HUES64 (cell line): ENCODE measurements at regions not wholly inside any gene's neighbourhood (a gene's known extent, or its start where the extent isn't known, plus 50 kb on each side); places are given as distances from the start of the nearest gene placed in this dataset.

ENCODE experiments used
- H3K27ac ChIP-seq: 2 replicates; pipeline ENCODE4 v1.7.0; 2013; ENCODE audit warnings: low read depth, low read length, inconsistent platforms
- H3K27me3 ChIP-seq: 2 replicates; pipeline ENCODE4 v1.6.1; 2013; ENCODE audit warnings: mild to moderate bottlenecking, low read length; ENCODE audit not compliant: insufficient read depth
- H3K36me3 ChIP-seq: 2 replicates; pipeline ENCODE4 v1.6.1; 2013; ENCODE audit warnings: mild to moderate bottlenecking, low read length; ENCODE audit not compliant: insufficient read depth
- H3K4me1 ChIP-seq: 2 replicates; pipeline ENCODE4 v1.6.1; 2013; ENCODE audit warnings: mild to moderate bottlenecking, low read length, moderate library complexity; ENCODE audit not compliant: insufficient read depth
- H3K4me3 ChIP-seq: 2 replicates; pipeline ENCODE4 v1.5.1; 2013; ENCODE audit warnings: mild to moderate bottlenecking, low read length, moderate library complexity
- H3K9ac ChIP-seq: 2 replicates; pipeline ENCODE4 v1.6.1; 2013; ENCODE audit warnings: mild to moderate bottlenecking, low read depth, low read length
- H3K9me3 ChIP-seq: 2 replicates; pipeline ENCODE4 v1.6.1; 2013; ENCODE audit warnings: low read depth, low read length; ENCODE audit not compliant: insufficient read depth
- WGBS: fragments of 150-250, 120-280 bp; methylation state at CpG from one replicate; pipeline ENCODE4 v1.1.7; 2013; ENCODE audit warnings: missing lambda C conversion rate; 5-methylcytosine and 5-hydroxymethylcytosine counted together

GRCh38 chr2:146138820-146139219 lies 1618.9 kb upstream of the ZEB2 start:
- Histone ChIP-seq H3K4me1 (no peaks in the 10 kb centered on the region; the same call in 1 of the 2 replicates), H3K9me3 (peaks cover 3% of the 10 kb centered on the region; the same call in 1 of the 2 replicates), H3K9ac (no peak overlapping the region), H3K36me3 (no peaks in the 10 kb centered on the region), H3K4me3 (no peak overlapping the region), H3K27me3 (no peaks in the 10 kb centered on the region), H3K27ac (no peak overlapping the region)
- WGBS: 100% methylated on average over 2 of the region's 3 CpGs

- H3K4me1 ChIP-seq: no peaks in the 10 kb centered on the region; the same call in 1 of the 2 replicates
- H3K9ac ChIP-seq: no peak overlapping the region
- H3K9me3 ChIP-seq: peaks cover 3% of the 10 kb centered on the region; the same call in 1 of the 2 replicates
- H3K36me3 ChIP-seq: no peaks in the 10 kb centered on the region
- 0 out of 2 replicates have a peak overlapping the region, but pooled peaks have one; percentile 35 for H3K27ac ChIP-seq
- no peak overlapping the region for H3K4me3 ChIP-seq
- no peaks in the 10 kb centered on the region for H3K27me3 ChIP-seq
- WGBS: 73% methylated on average over 1 of the region's 1 CpG
These were observed 1615.3 kb upstream of the ZEB2 start for GRCh38 chr2:146135245-146135644.

- H3K4me3 ChIP-seq: no peak overlapping the region
- no peak overlapping the region for H3K27ac ChIP-seq
- no peaks in the 10 kb centered on the region for H3K27me3 ChIP-seq
- H3K9ac ChIP-seq: no peak overlapping the region
- H3K36me3 ChIP-seq: no peaks in the 10 kb centered on the region
- WGBS: no CpG with 5 or more reads among the region's 1 CpG
- H3K9me3 ChIP-seq: no peaks in the 10 kb centered on the region
- H3K4me1 ChIP-seq: no peaks in the 10 kb centered on the region; the same call in 1 of the 2 replicates
These were observed 1611.9 kb upstream of the ZEB2 start for GRCh38 chr2:146131785-146132184.

GRCh38 chr2:146131048-146131447 lies 1611.1 kb upstream of the ZEB2 start:
- Histone ChIP-seq H3K4me1 (no peaks in the 10 kb centered on the region; the same call in 1 of the 2 replicates), H3K27me3 (no peaks in the 10 kb centered on the region), H3K9ac (no peak overlapping the region), H3K27ac (no peak overlapping the region), H3K36me3 (no peaks in the 10 kb centered on the region), H3K9me3 (no peaks in the 10 kb centered on the region), H3K4me3 (no peak overlapping the region)
- WGBS: 59% methylated on average over 2 of the region's 2 CpGs

GRCh38 chr2:146130290-146130689 lies 1610.4 kb upstream of the ZEB2 start:
- Histone ChIP-seq H3K36me3 (no peaks in the 10 kb centered on the region), H3K27ac (no peak overlapping the region)

GRCh38 chr2:146129231-146129630 lies 1609.3 kb upstream of the ZEB2 start:
- H3K9me3 ChIP-seq: no peaks in the 10 kb centered on the region
- H3K36me3 ChIP-seq: no peaks in the 10 kb centered on the region
- no peaks in the 10 kb centered on the region for H3K4me1 ChIP-seq
- no peaks in the 10 kb centered on the region for H3K27me3 ChIP-seq
- H3K9ac ChIP-seq: no peak overlapping the region
- no peak overlapping the region for H3K4me3 ChIP-seq
- H3K27ac ChIP-seq: no peak overlapping the region
- WGBS: 100% methylated on average over 1 of the region's 2 CpGs

More at GRCh38 chr2:146130290-146130689, 1610.4 kb upstream of the ZEB2 start:
- 92% methylated on average over 4 of the region's 4 CpGs for WGBS
- no peak overlapping the region for H3K4me3 ChIP-seq
- H3K9me3 ChIP-seq: no peaks in the 10 kb centered on the region
- H3K27me3 ChIP-seq: no peaks in the 10 kb centered on the region
- H3K9ac ChIP-seq: no peak overlapping the region
- H3K4me1 ChIP-seq: no peaks in the 10 kb centered on the region; the same call in 1 of the 2 replicates

- H3K36me3 ChIP-seq: no peaks in the 10 kb centered on the region
- no peaks in the 10 kb centered on the region for H3K9me3 ChIP-seq
- H3K27me3 ChIP-seq: no peaks in the 10 kb centered on the region
- no peak overlapping the region for H3K27ac ChIP-seq
- no peak overlapping the region for H3K9ac ChIP-seq
- WGBS: 93% methylated on average over 2 of the region's 3 CpGs
- H3K4me1 ChIP-seq: no peaks in the 10 kb centered on the region
- H3K4me3 ChIP-seq: no peak overlapping the region
These were observed 1608.3 kb upstream of the ZEB2 start for GRCh38 chr2:146128216-146128615.

- Histone ChIP-seq H3K4me3 (no peak overlapping the region), H3K36me3 (no peaks in the 10 kb centered on the region), H3K27me3 (no peaks in the 10 kb centered on the region), H3K9ac (no peak overlapping the region), H3K9me3 (no peaks in the 10 kb centered on the region), H3K27ac (no peak overlapping the region), H3K4me1 (no peaks in the 10 kb centered on the region)
These were observed 1605.6 kb upstream of the ZEB2 start for GRCh38 chr2:146125551-146125950.

- no peak overlapping the region for H3K27ac ChIP-seq
- WGBS: 90% methylated on average over 2 of the region's 2 CpGs
- no peaks in the 10 kb centered on the region for H3K27me3 ChIP-seq
- H3K4me3 ChIP-seq: no peak overlapping the region
- no peak overlapping the region for H3K9ac ChIP-seq
- H3K36me3 ChIP-seq: no peaks in the 10 kb centered on the region
- H3K9me3 ChIP-seq: no peaks in the 10 kb centered on the region
- H3K4me1 ChIP-seq: peaks cover 6% of the 10 kb centered on the region; the same call in 1 of the 2 replicates
These were observed 1604.8 kb upstream of the ZEB2 start for GRCh38 chr2:146124741-146125140.

GRCh38 chr2:146123714-146124113 lies 1603.8 kb upstream of the ZEB2 start:
- Histone ChIP-seq H3K36me3 (no peaks in the 10 kb centered on the region), H3K4me3 (no peak overlapping the region), H3K27ac (no peak overlapping the region), H3K9me3 (no peaks in the 10 kb centered on the region), H3K9ac (no peak overlapping the region), H3K4me1 (peaks cover 6% of the 10 kb centered on the region; the same call in 1 of the 2 replicates), H3K27me3 (no peaks in the 10 kb centered on the region)
- WGBS: 94% methylated on average over 1 of the region's 1 CpG

GRCh38 chr2:146123256-146123655 lies 1603.3 kb upstream of the ZEB2 start:
- H3K9me3 ChIP-seq: no peaks in the 10 kb centered on the region
- H3K4me3 ChIP-seq: no peak overlapping the region
- 95% methylated on average over 3 of the region's 3 CpGs for WGBS
- no peak overlapping the region for H3K9ac ChIP-seq
- H3K27ac ChIP-seq: no peak overlapping the region
- peaks cover 6% of the 10 kb centered on the region; the same call in 1 of the 2 replicates for H3K4me1 ChIP-seq
- H3K36me3 ChIP-seq: no peaks in the 10 kb centered on the region
- H3K27me3 ChIP-seq: no peaks in the 10 kb centered on the region

GRCh38 chr2:146119586-146119985 lies 1599.7 kb upstream of the ZEB2 start:
- no peaks in the 10 kb centered on the region for H3K36me3 ChIP-seq
- no peak overlapping the region for H3K4me3 ChIP-seq
- H3K4me1 ChIP-seq: peaks cover 6% of the 10 kb centered on the region; the same call in 1 of the 2 replicates
- WGBS: 98% methylated on average over 2 of the region's 3 CpGs
- H3K27me3 ChIP-seq: no peaks in the 10 kb centered on the region
- no peak overlapping the region for H3K9ac ChIP-seq
- no peak overlapping the region for H3K27ac ChIP-seq
- no peaks in the 10 kb centered on the region for H3K9me3 ChIP-seq
